SU-DHL-6 (cell line): ENCODE measurements at regions not wholly inside any gene's neighbourhood (a gene's known extent, or its start where the extent isn't known, plus 50 kb on each side); places are given as distances from the start of the nearest gene placed in this dataset.
"Not testable (repeated sequence)": the region's sequence is repeated elsewhere in the genome, so short reads cannot be mapped to it uniquely, and the experiment has no call there.

Experiments used
- H2AFZ ChIP-seq: fragments of 200-600 bp; sonication (generic); 2 replicates; pipeline ENCODE4 v1.6.1; 2014; ENCODE audit warnings: low read depth, mild to moderate bottlenecking, moderate library complexity, mixed read lengths, antibody characterized with exemption, low read length; ENCODE audit not compliant: severe bottlenecking
- H3F3A ChIP-seq: fragments of 200-600 bp; shearing (Covaris generic); 2 replicates; pipeline ENCODE4 v1.6.0; 2016; ENCODE audit warnings: antibody characterized with exemption, mild to moderate bottlenecking; ENCODE audit not compliant: insufficient read depth
- H3K27ac ChIP-seq: fragments of 200-600 bp; sonication (generic); 2 replicates; pipeline ENCODE4 v1.5.1; 2016; ENCODE audit warnings: low read depth, mild to moderate bottlenecking, low read length, moderate library complexity, mixed read lengths
- H3K27me3 ChIP-seq: fragments of 200-600 bp; sonication (generic), shearing (Covaris generic); 2 replicates; pipeline ENCODE4 v1.6.0; 2014; ENCODE audit warnings: mild to moderate bottlenecking, low read length
- H3K36me3 ChIP-seq: fragments of 200-600 bp; sonication (generic); 2 replicates; pipeline ENCODE4 v1.6.1; 2014; ENCODE audit warnings: mild to moderate bottlenecking, low read length, mixed read lengths
- H3K4me2 ChIP-seq: fragments of 300-600, 200-600 bp; shearing (Covaris generic), sonication (generic); 2 replicates; pipeline ENCODE4 v1.6.0; 2014; ENCODE audit warnings: low read length, low read depth, mild to moderate bottlenecking; ENCODE audit not compliant: poor library complexity, severe bottlenecking
- H3K4me3 ChIP-seq: fragments of 200-600 bp; sonication (generic); 2 replicates; pipeline ENCODE4 v1.5.1; 2014; ENCODE audit warnings: antibody characterized with exemption, low read length, mild to moderate bottlenecking, mixed read lengths; ENCODE audit not compliant: insufficient read depth, poor library complexity, severe bottlenecking
- H3K79me2 ChIP-seq: fragments of 200-600 bp; sonication (generic); 2 replicates; pipeline ENCODE4 v1.6.1; 2014; ENCODE audit warnings: mild to moderate bottlenecking, low read length, moderate library complexity; ENCODE audit not compliant: insufficient read depth
- H3K9ac ChIP-seq: fragments of 200-600 bp; sonication (generic); 2 replicates; pipeline ENCODE4 v1.7.0; 2014; ENCODE audit warnings: mild to moderate bottlenecking, low read length
- H3K9me2 ChIP-seq: fragments of 200-600 bp; sonication (generic); replicated peaks from 2 replicates; pipeline ENCODE4 v1.6.1; 2014; ENCODE audit warnings: low read length; ENCODE audit not compliant: insufficient read depth
- H3K9me3 ChIP-seq: fragments of 200-600 bp; sonication (generic); 2 replicates; pipeline ENCODE4 v1.6.1; 2014; ENCODE audit warnings: low read length, mixed read lengths; ENCODE audit not compliant: insufficient read depth
- H4K20me1 ChIP-seq: fragments of 200-600 bp; sonication (generic); 2 replicates; pipeline ENCODE4 v1.6.1; 2014; ENCODE audit warnings: low read depth, mild to moderate bottlenecking, antibody characterized with exemption, low read length, moderate library complexity, mixed read lengths
- EZH2phosphoT487 ChIP-seq: fragments of 200-600 bp; sonication (generic), shearing (Covaris generic); conservative IDR thresholded peaks from 2 replicates; pipeline ENCODE4 v1.6.1; 2018; ENCODE audit warnings: mild to moderate bottlenecking, antibody characterized with exemption, low read length, moderate library complexity, mixed read lengths
- TF ChIP-seq, protein P1 (sequence below): fragments of 200-600 bp; sonication (generic); IDR thresholded peaks from one replicate; pipeline ENCODE4 v1.5.1; 2017; ENCODE audit warnings: antibody characterized with exemption, mild to moderate bottlenecking, low read length, moderate library complexity; ENCODE audit not compliant: insufficient read depth, poor library complexity, severe bottlenecking

DNA sequence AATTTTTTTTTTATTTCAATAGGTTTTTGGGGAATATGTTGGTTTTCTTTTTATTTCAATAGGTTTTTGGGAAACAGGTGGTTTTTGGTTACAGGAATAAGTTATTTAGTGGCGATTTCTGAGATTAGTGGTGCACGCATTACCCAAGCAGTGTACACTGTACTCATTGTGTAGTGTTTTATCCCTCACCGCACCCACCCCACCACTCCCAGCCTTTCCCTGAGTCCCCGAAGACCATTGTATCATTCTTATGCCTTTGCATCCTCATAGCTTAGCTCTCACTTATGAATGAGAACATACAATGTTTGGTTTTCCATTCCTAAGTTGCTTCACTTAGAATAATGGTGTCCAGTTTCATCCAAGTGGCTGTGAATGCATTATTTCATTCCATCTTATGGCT, 2142.4 kb upstream of the DEFB115 start:
- H3K79me2 ChIP-seq, H3K27ac ChIP-seq, H3K9me3 ChIP-seq, H3K27me3 ChIP-seq, H3K36me3 ChIP-seq, H2AFZ ChIP-seq, H4K20me1 ChIP-seq, H3K9me2 ChIP-seq, H3K9ac ChIP-seq, H3F3A ChIP-seq, H3K4me3 ChIP-seq, H3K4me2 ChIP-seq: not testable (repeated sequence)

DNA sequence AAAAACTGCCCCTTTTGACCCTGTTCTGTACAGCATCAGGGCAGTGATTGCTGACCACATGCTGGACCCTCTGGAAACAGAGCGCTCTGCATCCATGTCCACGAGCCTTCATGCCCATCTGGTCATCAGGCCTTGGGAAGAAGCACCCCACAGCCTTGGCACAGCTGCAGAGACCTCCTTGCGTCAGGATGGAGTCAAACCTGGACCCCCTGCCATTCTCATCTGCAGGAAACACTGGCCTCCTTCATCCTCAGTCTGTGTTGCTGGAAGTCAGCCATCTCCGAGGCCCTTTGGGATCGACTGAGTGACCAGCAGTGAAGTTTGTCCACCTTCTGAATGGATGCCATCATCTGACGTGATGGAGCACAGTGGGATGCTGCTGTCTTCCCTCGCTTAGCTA, 2138.3 kb upstream of the DEFB115 start:
- no peak overlapping the region for H3K4me3 ChIP-seq
- no peaks in the 10 kb centered on the region for H3K9me3 ChIP-seq
- TF ChIP-seq, protein P1, sequence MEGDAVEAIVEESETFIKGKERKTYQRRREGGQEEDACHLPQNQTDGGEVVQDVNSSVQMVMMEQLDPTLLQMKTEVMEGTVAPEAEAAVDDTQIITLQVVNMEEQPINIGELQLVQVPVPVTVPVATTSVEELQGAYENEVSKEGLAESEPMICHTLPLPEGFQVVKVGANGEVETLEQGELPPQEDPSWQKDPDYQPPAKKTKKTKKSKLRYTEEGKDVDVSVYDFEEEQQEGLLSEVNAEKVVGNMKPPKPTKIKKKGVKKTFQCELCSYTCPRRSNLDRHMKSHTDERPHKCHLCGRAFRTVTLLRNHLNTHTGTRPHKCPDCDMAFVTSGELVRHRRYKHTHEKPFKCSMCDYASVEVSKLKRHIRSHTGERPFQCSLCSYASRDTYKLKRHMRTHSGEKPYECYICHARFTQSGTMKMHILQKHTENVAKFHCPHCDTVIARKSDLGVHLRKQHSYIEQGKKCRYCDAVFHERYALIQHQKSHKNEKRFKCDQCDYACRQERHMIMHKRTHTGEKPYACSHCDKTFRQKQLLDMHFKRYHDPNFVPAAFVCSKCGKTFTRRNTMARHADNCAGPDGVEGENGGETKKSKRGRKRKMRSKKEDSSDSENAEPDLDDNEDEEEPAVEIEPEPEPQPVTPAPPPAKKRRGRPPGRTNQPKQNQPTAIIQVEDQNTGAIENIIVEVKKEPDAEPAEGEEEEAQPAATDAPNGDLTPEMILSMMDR, result no peak
- TF ChIP-seq EZH2phosphoT487, result no peak
- no peaks in the 10 kb centered on the region for H3K79me2 ChIP-seq
- no peak overlapping the region for H3K27ac ChIP-seq
- no peaks in the 10 kb centered on the region for H3K27me3 ChIP-seq
- H3K9ac ChIP-seq, result no peak overlapping the region
- H3K4me2 ChIP-seq, result no peak overlapping the region
- no peaks in the 10 kb centered on the region for H3F3A ChIP-seq
- H2AFZ ChIP-seq, result no peak overlapping the region
- no peaks in the 10 kb centered on the region for H4K20me1 ChIP-seq
- H3K9me2 ChIP-seq, result no peaks in the 10 kb centered on the region
- no peaks in the 10 kb centered on the region for H3K36me3 ChIP-seq

DNA sequence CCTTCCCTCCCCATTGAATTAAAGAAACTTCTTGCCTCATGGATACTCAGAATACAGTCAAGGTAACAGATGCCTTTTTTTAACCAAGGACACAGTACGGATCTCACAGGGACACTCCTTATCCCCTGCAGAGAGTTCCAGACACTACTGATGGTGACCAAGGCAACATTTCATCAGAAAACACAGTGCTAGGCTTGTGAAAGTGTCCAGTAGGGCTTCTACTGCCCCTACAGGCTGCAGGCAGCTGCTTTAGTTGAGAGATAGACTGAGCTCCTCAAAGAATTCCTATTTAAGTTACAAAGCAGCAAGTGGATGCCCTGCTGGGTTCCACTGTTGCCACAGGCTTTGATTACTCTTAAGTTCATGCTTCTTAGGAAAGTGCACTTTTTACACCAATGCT, 2137.8 kb upstream of the DEFB115 start:
- not testable (repeated sequence) for H3K9me3 ChIP-seq, H3K4me3 ChIP-seq, H3K36me3 ChIP-seq, H2AFZ ChIP-seq, H3F3A ChIP-seq, H4K20me1 ChIP-seq, H3K9me2 ChIP-seq, H3K4me2 ChIP-seq, H3K79me2 ChIP-seq, H3K9ac ChIP-seq, H3K27ac ChIP-seq, H3K27me3 ChIP-seq

DNA sequence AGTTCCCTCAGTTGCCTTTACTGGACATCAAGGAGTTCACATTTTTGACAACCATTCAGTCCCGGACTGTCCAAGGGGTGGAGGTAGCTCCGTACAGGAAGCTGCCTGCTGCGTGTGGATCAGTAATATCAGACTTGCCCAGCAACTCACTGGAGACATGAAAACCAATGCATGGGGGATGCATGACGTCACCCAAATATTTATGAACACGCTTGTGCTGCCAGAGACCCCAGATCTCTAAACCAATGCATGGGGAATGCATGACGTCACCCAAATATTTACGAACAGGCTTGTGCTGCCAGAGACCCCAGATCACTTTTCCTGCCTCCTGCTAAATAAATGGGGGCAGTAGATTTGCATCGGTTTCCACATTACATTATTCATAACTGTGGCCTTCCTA, 2137.4 kb upstream of the DEFB115 start:
- H3K27me3 ChIP-seq, H3K36me3 ChIP-seq, H4K20me1 ChIP-seq, H3K4me2 ChIP-seq, H3K79me2 ChIP-seq, H3K9ac ChIP-seq, H2AFZ ChIP-seq, H3K4me3 ChIP-seq, H3F3A ChIP-seq, H3K9me3 ChIP-seq, H3K9me2 ChIP-seq, H3K27ac ChIP-seq: not testable (repeated sequence)

DNA sequence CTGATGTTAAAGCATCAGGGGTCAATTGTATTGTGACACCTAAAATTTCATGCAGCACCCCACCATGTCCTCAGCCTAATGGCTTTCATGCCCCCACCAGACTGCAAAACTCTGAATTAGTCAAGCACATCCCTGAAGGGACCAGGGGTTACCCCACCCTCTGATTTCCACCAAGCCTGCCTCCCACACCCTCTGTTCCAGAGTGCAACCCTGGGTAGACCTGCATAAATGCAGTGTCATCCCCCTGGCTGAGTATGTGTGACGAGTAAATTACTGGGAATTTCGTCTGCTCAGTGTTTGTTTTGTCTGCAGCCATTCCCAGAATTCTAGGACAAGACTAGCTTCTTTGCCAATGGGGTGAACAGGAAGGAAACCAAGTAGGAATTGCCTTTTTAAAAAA, 2136.9 kb upstream of the DEFB115 start:
- not testable (repeated sequence) for H4K20me1 ChIP-seq, H3K9ac ChIP-seq, H2AFZ ChIP-seq, H3K36me3 ChIP-seq, H3K9me2 ChIP-seq, H3K4me3 ChIP-seq, H3K27ac ChIP-seq, H3K9me3 ChIP-seq, H3K79me2 ChIP-seq, H3K27me3 ChIP-seq, H3F3A ChIP-seq, H3K4me2 ChIP-seq

DNA sequence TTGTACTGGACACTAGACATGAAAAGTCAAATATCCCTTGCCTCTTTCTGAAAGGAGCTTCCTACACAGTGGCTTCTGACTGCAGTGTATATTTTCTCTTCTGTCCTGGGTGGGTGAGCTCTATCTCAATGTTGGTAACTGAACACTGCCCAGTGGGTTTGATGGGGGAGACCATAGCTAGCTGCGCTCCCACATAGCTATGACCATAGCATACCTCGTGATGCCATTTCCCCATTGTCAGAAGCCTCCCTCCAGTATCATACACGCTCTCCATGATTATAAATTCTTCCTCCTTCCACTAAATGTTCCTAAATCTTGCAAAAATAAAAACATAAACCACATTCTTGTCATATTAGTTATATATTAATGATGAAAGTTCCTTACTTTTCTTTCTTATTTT, 2134.7 kb upstream of the DEFB115 start:
- H3K4me2 ChIP-seq, H3K9me3 ChIP-seq, H3K4me3 ChIP-seq: not testable (repeated sequence)

More for the DNA sequence above, 2134.7 kb upstream of the DEFB115 start:
- H3K79me2 ChIP-seq, H3F3A ChIP-seq, H3K36me3 ChIP-seq, H4K20me1 ChIP-seq, H3K27ac ChIP-seq, H2AFZ ChIP-seq, H3K9me2 ChIP-seq, H3K27me3 ChIP-seq, H3K9ac ChIP-seq: not testable (repeated sequence)
